ENCODE measurements at regions not wholly inside any gene's neighbourhood (a gene's known extent, or its start where the extent isn't known, plus 50 kb on each side); places are given as distances from the start of the nearest gene placed in this dataset.
"Not testable (repeated sequence)": the region's sequence is repeated elsewhere in the genome, so short reads cannot be mapped to it uniquely, and the experiment has no call there.

- Histone ChIP-seq H3K79me2 (ENCODE audit: insufficient read depth, low read length) (no peaks in the 10 kb centered on the region), H2AFZ (ENCODE audit: low read depth, low read length) (no peak overlapping the region), H3K4me1 (ENCODE audit: insufficient read depth, low read length) (no peaks in the 10 kb centered on the region), H3K4me3 (ENCODE audit: low read depth in 1 of 2, low read length in 2 of 2) (no peak overlapping the region), H3K36me3 (ENCODE audit: insufficient read depth, low read length) (no peaks in the 10 kb centered on the region), H3K27me3 (ENCODE audit: insufficient read depth, low read length, poor library complexity) (no peaks in the 10 kb centered on the region), H4K20me1 (ENCODE audit: insufficient read depth, low read length) (no peaks in the 10 kb centered on the region), H3K27ac (ENCODE audit: low read length) (no peak overlapping the region), H3K4me2 (ENCODE audit: insufficient read depth, low read length) (no peak overlapping the region), H3K9ac (ENCODE audit: low read depth, low read length) (no peak overlapping the region), H3K9me3 (ENCODE audit: insufficient read depth, low read length, severe bottlenecking) (peaks cover 6% of the 10 kb centered on the region)
- DNase-seq (no peak), ATAC-seq (ENCODE audit: insufficient read depth, low read depth) (no peak)
- TF ChIP-seq, protein P1, sequence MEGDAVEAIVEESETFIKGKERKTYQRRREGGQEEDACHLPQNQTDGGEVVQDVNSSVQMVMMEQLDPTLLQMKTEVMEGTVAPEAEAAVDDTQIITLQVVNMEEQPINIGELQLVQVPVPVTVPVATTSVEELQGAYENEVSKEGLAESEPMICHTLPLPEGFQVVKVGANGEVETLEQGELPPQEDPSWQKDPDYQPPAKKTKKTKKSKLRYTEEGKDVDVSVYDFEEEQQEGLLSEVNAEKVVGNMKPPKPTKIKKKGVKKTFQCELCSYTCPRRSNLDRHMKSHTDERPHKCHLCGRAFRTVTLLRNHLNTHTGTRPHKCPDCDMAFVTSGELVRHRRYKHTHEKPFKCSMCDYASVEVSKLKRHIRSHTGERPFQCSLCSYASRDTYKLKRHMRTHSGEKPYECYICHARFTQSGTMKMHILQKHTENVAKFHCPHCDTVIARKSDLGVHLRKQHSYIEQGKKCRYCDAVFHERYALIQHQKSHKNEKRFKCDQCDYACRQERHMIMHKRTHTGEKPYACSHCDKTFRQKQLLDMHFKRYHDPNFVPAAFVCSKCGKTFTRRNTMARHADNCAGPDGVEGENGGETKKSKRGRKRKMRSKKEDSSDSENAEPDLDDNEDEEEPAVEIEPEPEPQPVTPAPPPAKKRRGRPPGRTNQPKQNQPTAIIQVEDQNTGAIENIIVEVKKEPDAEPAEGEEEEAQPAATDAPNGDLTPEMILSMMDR (IDR thresholded peaks at IDR 0.05; ENCODE audit: borderline replicate concordance, extremely low read depth, low read length, poor library complexity, severe bottlenecking), result no peak
- no peak for TF ChIP-seq EZH2 (IDR thresholded peaks at IDR 0.05; ENCODE audit: borderline replicate concordance, low read depth, low read length, severe bottlenecking)
Measured at GRCh38 chr2:22153931-22154613, 1030.3 kb downstream of the TDRD15 start.

- H3K9ac ChIP-seq (ENCODE audit: low read depth, low read length); H3K9me3 ChIP-seq (ENCODE audit: insufficient read depth, low read length, severe bottlenecking); H3K4me2 ChIP-seq (ENCODE audit: insufficient read depth, low read length); H3K4me3 ChIP-seq (ENCODE audit: low read depth in 1 of 2, low read length in 2 of 2); H2AFZ ChIP-seq (ENCODE audit: low read depth, low read length); H3K27ac ChIP-seq (ENCODE audit: low read length); DNase-seq; H3K36me3 ChIP-seq (ENCODE audit: insufficient read depth, low read length); H3K4me1 ChIP-seq (ENCODE audit: insufficient read depth, low read length); ATAC-seq (ENCODE audit: insufficient read depth, low read depth); H4K20me1 ChIP-seq (ENCODE audit: insufficient read depth, low read length); H3K79me2 ChIP-seq (ENCODE audit: insufficient read depth, low read length); H3K27me3 ChIP-seq (ENCODE audit: insufficient read depth, low read length, poor library complexity): not testable (repeated sequence)
Measured at GRCh38 chr2:22156661-22157060, 1032.9 kb downstream of the TDRD15 start.

- Histone ChIP-seq H3K27me3 (ENCODE audit: insufficient read depth, low read length, poor library complexity) (no peaks in the 10 kb centered on the region), H3K4me1 (ENCODE audit: insufficient read depth, low read length) (no peaks in the 10 kb centered on the region), H3K4me2 (ENCODE audit: insufficient read depth, low read length) (no peak overlapping the region), H3K79me2 (ENCODE audit: insufficient read depth, low read length) (no peaks in the 10 kb centered on the region), H3K9me3 (ENCODE audit: insufficient read depth, low read length, severe bottlenecking) (no peaks in the 10 kb centered on the region), H3K9ac (ENCODE audit: low read depth, low read length) (no peak overlapping the region), H3K4me3 (ENCODE audit: low read depth in 1 of 2, low read length in 2 of 2) (no peak overlapping the region), H3K36me3 (ENCODE audit: insufficient read depth, low read length) (no peaks in the 10 kb centered on the region), H3K27ac (ENCODE audit: low read length) (no peak overlapping the region), H4K20me1 (ENCODE audit: insufficient read depth, low read length) (no peaks in the 10 kb centered on the region), H2AFZ (ENCODE audit: low read depth, low read length) (no peak overlapping the region)
- ATAC-seq (ENCODE audit: insufficient read depth, low read depth), result no peak
- no peak for DNase-seq
- no peak for TF ChIP-seq EZH2 (IDR thresholded peaks at IDR 0.05; ENCODE audit: borderline replicate concordance, low read depth, low read length, severe bottlenecking)
- TF ChIP-seq, protein P1 (IDR thresholded peaks at IDR 0.05; ENCODE audit: borderline replicate concordance, extremely low read depth, low read length, poor library complexity, severe bottlenecking), result no peak
Measured at GRCh38 chr2:22167256-22167655, 1043.5 kb downstream of the TDRD15 start.

GRCh38 chr2:22175003-22175402, 1051.2 kb downstream of the TDRD15 start:
- Histone ChIP-seq H3K4me1 (ENCODE audit: insufficient read depth, low read length) (no peaks in the 10 kb centered on the region), H3K79me2 (ENCODE audit: insufficient read depth, low read length) (no peaks in the 10 kb centered on the region), H2AFZ (ENCODE audit: low read depth, low read length) (no peak overlapping the region), H3K9me3 (ENCODE audit: insufficient read depth, low read length, severe bottlenecking) (no peaks in the 10 kb centered on the region), H3K27me3 (ENCODE audit: insufficient read depth, low read length, poor library complexity) (no peaks in the 10 kb centered on the region), H3K4me2 (ENCODE audit: insufficient read depth, low read length) (no peak overlapping the region), H4K20me1 (ENCODE audit: insufficient read depth, low read length) (no peaks in the 10 kb centered on the region), H3K36me3 (ENCODE audit: insufficient read depth, low read length) (no peaks in the 10 kb centered on the region), H3K4me3 (ENCODE audit: low read depth in 1 of 2, low read length in 2 of 2) (no peak overlapping the region), H3K9ac (ENCODE audit: low read depth, low read length) (no peak overlapping the region), H3K27ac (ENCODE audit: low read length) (no peak overlapping the region)
- no peak for ATAC-seq (ENCODE audit: insufficient read depth, low read depth)
- TF ChIP-seq EZH2 (IDR thresholded peaks at IDR 0.05; ENCODE audit: borderline replicate concordance, low read depth, low read length, severe bottlenecking), result no peak
- TF ChIP-seq, protein P1 (IDR thresholded peaks at IDR 0.05; ENCODE audit: borderline replicate concordance, extremely low read depth, low read length, poor library complexity, severe bottlenecking), result no peak
- DNase-seq, result no peak

Measured in DND-41 (cell line).